ENCODE measurements at regions not wholly inside any gene's neighbourhood (a gene's known extent, or its start where the extent isn't known, plus 50 kb on each side); places are given as distances from the start of the nearest gene placed in this dataset.

- Histone ChIP-seq H3K27ac (ENCODE audit: low read length in 2 of 2) (no peak overlapping the region), H3K36me3 (replicated peaks in 1 of 2; ENCODE audit: control extremely low read depth in 1 of 2, control insufficient read depth in 1 of 2, extremely low read depth in 1 of 2, insufficient read depth in 2 of 2, low read length in 1 of 2) (no peaks in the 10 kb centered on the region), H3K4me3 (ENCODE audit: control extremely low read depth in 1 of 5, extremely low read depth in 1 of 5, insufficient read depth in 1 of 5, low read depth in 2 of 5, low read length in 4 of 5) (no peak overlapping the region), H3K27me3 (replicated peaks in 1 of 4; ENCODE audit: control extremely low read depth in 1 of 4, control insufficient read depth in 3 of 4, insufficient read depth in 4 of 4, low read length in 3 of 4) (no peaks in the 10 kb centered on the region), H3K4me2 (replicated peaks; ENCODE audit: low read depth, low read length, poor library complexity, severe bottlenecking) (no peak overlapping the region), H3K4me1 (ENCODE audit: control insufficient read depth in 2 of 2, insufficient read depth in 2 of 2, low read length in 2 of 2) (no peaks in the 10 kb centered on the region), H3K9me3 (ENCODE audit: control extremely low read depth in 1 of 3, control insufficient read depth in 2 of 3, insufficient read depth in 1 of 3, low read length in 2 of 3) (no peaks in the 10 kb centered on the region), H3K79me2 (ENCODE audit: control insufficient read depth, insufficient read depth, low read length) (no peaks in the 10 kb centered on the region), H2AFZ (ENCODE audit: insufficient read depth, low read depth, low read length, poor library complexity, severe bottlenecking) (no peak overlapping the region), H3K9ac (ENCODE audit: low read length) (no peak overlapping the region), H4K20me1 (ENCODE audit: control insufficient read depth, insufficient read depth, low read length, poor library complexity, severe bottlenecking) (no peaks in the 10 kb centered on the region)
- intact Hi-C loops (cut with micrococcal nuclease): no loop called here
- ATAC-seq (ENCODE audit: low read depth) (no peak), DNase-seq (no peak)
- no peaks in the 10 kb centered on the region for H3K9me3 Mint-ChIP-seq (ENCODE audit: insufficient read depth)
- H3K4me3 Mint-ChIP-seq: no peak overlapping the region
- TF ChIP-seq CTCF (IDR thresholded peaks at IDR 0.05): no peak
- no peak for TF ChIP-seq EZH2 (IDR thresholded peaks at IDR 0.05; ENCODE audit: borderline replicate concordance, insufficient read depth, low read depth, low read length, poor library complexity, severe bottlenecking)
- H3K27ac Mint-ChIP-seq: no peak overlapping the region
- POLR2A ChIA-PET: no interaction called here
- WGBS (ENCODE audit: insufficient coverage): no CpG with 5 or more reads among the region's 5 CpGs
- H3K27me3 Mint-ChIP-seq: peaks cover 5% of the 10 kb centered on the region
- H3K4me1 Mint-ChIP-seq: no peaks in the 10 kb centered on the region
- CTCF ChIA-PET: no interaction called here
These were observed 102.6 kb upstream of the RPS6KA2 start for GRCh38 chr6:166729658-166730057.

DNA sequence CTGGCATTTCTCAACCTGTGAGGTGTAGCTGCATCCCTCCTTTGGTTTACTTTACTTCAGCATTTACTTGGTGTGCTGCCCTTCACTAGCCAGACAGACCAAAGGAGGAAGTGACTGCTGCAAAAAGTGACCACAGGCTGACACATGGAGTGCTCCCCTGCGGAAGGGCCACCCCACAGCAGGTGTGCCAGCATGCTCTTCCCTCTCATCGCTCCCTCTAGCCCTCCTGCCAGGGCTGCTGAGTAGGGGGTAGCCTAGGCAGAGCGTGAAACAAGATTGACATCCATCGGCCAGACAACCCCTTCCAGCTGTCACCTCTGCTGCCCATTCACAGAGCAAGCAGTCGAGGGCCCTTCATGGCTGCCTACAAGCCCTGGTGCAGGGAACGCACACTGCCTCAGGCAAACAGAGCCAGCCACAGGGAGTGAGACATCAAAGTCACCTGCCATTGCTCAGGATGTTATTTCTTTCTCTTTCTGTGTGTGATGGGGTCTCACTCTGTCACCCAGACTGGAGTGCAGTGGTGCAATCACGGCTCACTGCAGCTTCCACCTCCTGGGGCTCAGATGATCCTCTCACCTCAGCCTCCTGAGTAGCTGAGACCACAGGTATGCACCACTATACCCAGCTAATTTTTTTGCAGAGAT is 102.0 kb upstream of the RPS6KA2 start:
- Histone ChIP-seq H3K9ac (ENCODE audit: low read length) (no peak overlapping the region), H3K79me2 (ENCODE audit: control insufficient read depth, insufficient read depth, low read length) (no peaks in the 10 kb centered on the region), H3K9me3 (ENCODE audit: control extremely low read depth in 1 of 3, control insufficient read depth in 2 of 3, insufficient read depth in 1 of 3, low read length in 2 of 3) (no peaks in the 10 kb centered on the region), H3K4me3 (ENCODE audit: control extremely low read depth in 1 of 5, extremely low read depth in 1 of 5, insufficient read depth in 1 of 5, low read depth in 2 of 5, low read length in 4 of 5) (no peak overlapping the region), H3K4me2 (replicated peaks; ENCODE audit: low read depth, low read length, poor library complexity, severe bottlenecking) (no peak overlapping the region), H3K27me3 (replicated peaks in 1 of 4; ENCODE audit: control extremely low read depth in 1 of 4, control insufficient read depth in 3 of 4, insufficient read depth in 4 of 4, low read length in 3 of 4) (no peaks in the 10 kb centered on the region), H3K4me1 (ENCODE audit: control insufficient read depth in 2 of 2, insufficient read depth in 2 of 2, low read length in 2 of 2) (no peaks in the 10 kb centered on the region), H3K27ac (ENCODE audit: low read length in 2 of 2) (no peak overlapping the region), H3K36me3 (replicated peaks in 1 of 2; ENCODE audit: control extremely low read depth in 1 of 2, control insufficient read depth in 1 of 2, extremely low read depth in 1 of 2, insufficient read depth in 2 of 2, low read length in 1 of 2) (no peaks in the 10 kb centered on the region), H2AFZ (ENCODE audit: insufficient read depth, low read depth, low read length, poor library complexity, severe bottlenecking) (no peak overlapping the region), H4K20me1 (ENCODE audit: control insufficient read depth, insufficient read depth, low read length, poor library complexity, severe bottlenecking) (no peaks in the 10 kb centered on the region)
- intact Hi-C loops (cut with micrococcal nuclease): no loop called here
- TF ChIP-seq EZH2 (IDR thresholded peaks at IDR 0.05; ENCODE audit: borderline replicate concordance, insufficient read depth, low read depth, low read length, poor library complexity, severe bottlenecking): no peak
- no peak for TF ChIP-seq CTCF (IDR thresholded peaks at IDR 0.05)
- Mint-ChIP-seq H3K27ac (no peak overlapping the region), H3K27me3 (peaks cover 5% of the 10 kb centered on the region), H3K4me3 (no peak overlapping the region), H3K9me3 (ENCODE audit: insufficient read depth) (no peaks in the 10 kb centered on the region), H3K4me1 (no peaks in the 10 kb centered on the region)
- DNase-seq (no peak), ATAC-seq (ENCODE audit: low read depth) (no peak)
- POLR2A ChIA-PET: no interaction called here
- 82% methylated on average over 7 of the region's 7 CpGs for WGBS (ENCODE audit: insufficient coverage)
- CTCF ChIA-PET: no interaction called here

All from B cell (primary cell).